ENCODE measurements at regions not wholly inside any gene's neighbourhood (a gene's known extent, or its start where the extent isn't known, plus 50 kb on each side); places are given as distances from the start of the nearest gene placed in this dataset.

DNA sequence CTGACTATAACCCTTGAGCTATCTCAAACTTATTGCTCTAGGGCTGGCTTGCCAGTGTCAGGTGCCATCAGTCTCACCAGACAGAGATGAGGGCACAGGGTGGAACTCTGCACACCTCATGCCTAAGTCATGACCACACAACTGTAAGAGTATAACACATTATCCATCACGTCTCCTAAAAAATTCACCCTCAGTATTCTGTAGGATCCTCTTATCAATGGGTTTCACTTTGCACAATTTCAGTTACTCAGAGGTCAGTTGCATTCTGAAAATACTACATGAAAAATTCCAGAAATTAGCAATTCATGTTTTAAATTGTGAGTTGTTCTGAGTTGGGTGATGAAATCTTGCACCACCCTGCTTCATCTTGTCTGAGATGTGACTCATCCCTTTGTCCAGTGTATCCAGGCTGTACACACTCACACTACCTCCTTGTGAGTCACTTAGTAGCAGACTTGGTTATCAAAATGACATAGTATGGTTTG, 690.9 kb upstream of the CDH18 start:
- Mint-ChIP-seq H3K27me3 (no peaks in the 10 kb centered on the region), H3K4me3 (no peak overlapping the region), H3K36me3 (ENCODE audit: low read depth) (no peaks in the 10 kb centered on the region), H3K4me1 (ENCODE audit: low read depth) (no peaks in the 10 kb centered on the region), H3K9me3 (no peaks in the 10 kb centered on the region), H3K27ac (no peak overlapping the region)
- CTCF ChIA-PET = no interaction called here
- no peaks in the 10 kb centered on the region for H3K27me3 ChIP-seq (ENCODE audit: control insufficient read depth in 1 of 2, insufficient read depth in 2 of 2, low read length in 2 of 2)
- no peak for DNase-seq
- TF ChIP-seq, protein P1, sequence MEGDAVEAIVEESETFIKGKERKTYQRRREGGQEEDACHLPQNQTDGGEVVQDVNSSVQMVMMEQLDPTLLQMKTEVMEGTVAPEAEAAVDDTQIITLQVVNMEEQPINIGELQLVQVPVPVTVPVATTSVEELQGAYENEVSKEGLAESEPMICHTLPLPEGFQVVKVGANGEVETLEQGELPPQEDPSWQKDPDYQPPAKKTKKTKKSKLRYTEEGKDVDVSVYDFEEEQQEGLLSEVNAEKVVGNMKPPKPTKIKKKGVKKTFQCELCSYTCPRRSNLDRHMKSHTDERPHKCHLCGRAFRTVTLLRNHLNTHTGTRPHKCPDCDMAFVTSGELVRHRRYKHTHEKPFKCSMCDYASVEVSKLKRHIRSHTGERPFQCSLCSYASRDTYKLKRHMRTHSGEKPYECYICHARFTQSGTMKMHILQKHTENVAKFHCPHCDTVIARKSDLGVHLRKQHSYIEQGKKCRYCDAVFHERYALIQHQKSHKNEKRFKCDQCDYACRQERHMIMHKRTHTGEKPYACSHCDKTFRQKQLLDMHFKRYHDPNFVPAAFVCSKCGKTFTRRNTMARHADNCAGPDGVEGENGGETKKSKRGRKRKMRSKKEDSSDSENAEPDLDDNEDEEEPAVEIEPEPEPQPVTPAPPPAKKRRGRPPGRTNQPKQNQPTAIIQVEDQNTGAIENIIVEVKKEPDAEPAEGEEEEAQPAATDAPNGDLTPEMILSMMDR (IDR thresholded peaks at IDR 0.05) = no peak
- no peak overlapping the region for H3K4me3 ChIP-seq (ENCODE audit: low read length)
- peaks cover 0 to 8% of the 10 kb centered on the region in 2 experiments for H3K9me3 ChIP-seq (ENCODE audit: control insufficient read depth in 1 of 2, insufficient read depth in 1 of 2, low read length in 2 of 2)
- intact Hi-C loops (cut with DNase I, micrococcal nuclease) = no loop called here
- no peaks in the 10 kb centered on the region for H3K4me1 ChIP-seq (ENCODE audit: insufficient read depth, low read length)
- H3K27ac ChIP-seq (ENCODE audit: low read depth in 1 of 2, low read length in 2 of 2) = no peak overlapping the region
- no peak for ATAC-seq (ENCODE audit: poor library complexity)
- H3K36me3 ChIP-seq (ENCODE audit: insufficient read depth, low read length) = no peaks in the 10 kb centered on the region
- POLR2A ChIA-PET = no interaction called here

DNA sequence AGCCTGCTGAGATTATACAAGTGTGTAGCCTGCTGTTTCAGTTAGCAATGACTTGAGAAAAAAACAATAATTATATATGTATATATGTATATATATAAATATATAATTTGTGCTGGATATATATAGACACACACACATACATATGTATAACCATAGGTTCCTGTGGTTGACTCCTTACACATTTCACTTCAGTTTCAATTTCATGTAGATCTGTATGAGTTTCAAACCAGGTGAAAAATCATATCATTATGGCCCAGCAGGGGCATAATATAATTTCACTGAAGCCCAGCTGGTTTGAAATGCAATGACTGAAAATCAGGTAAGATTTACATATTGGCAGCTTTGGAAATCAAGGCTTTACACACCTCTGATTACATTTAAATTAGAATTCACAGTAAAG, 690.4 kb upstream of the CDH18 start:
- H3K36me3 Mint-ChIP-seq (ENCODE audit: low read depth) = no peaks in the 10 kb centered on the region
- TF ChIP-seq, protein P1 (IDR thresholded peaks at IDR 0.05) = no peak

GRCh38 chr5:20660588-20660987, 672.6 kb upstream of the CDH18 start:
- TF ChIP-seq, protein P1 (IDR thresholded peaks at IDR 0.05) = no peak
- ATAC-seq (ENCODE audit: poor library complexity) = no peak
- no peak overlapping the region for H3K4me3 ChIP-seq (ENCODE audit: low read length)
- H3K27ac ChIP-seq (ENCODE audit: low read depth in 1 of 2, low read length in 2 of 2) = no peak overlapping the region
- no peak for DNase-seq
- POLR2A ChIA-PET = no interaction called here
- CTCF ChIA-PET = no interaction called here
- H3K9me3 ChIP-seq (ENCODE audit: control insufficient read depth in 1 of 2, insufficient read depth in 1 of 2, low read length in 2 of 2) = peaks cover 4 to 7% of the 10 kb centered on the region in 2 experiments
- H3K36me3 ChIP-seq (ENCODE audit: insufficient read depth, low read length) = no peaks in the 10 kb centered on the region
- no peaks in the 10 kb centered on the region for H3K36me3 Mint-ChIP-seq (ENCODE audit: low read depth)
- peaks cover 8% of the 10 kb centered on the region for H3K9me3 Mint-ChIP-seq
- H3K27me3 ChIP-seq (ENCODE audit: control insufficient read depth in 1 of 2, insufficient read depth in 2 of 2, low read length in 2 of 2) = no peaks in the 10 kb centered on the region
- no peak overlapping the region for H3K27ac Mint-ChIP-seq
- H3K4me1 ChIP-seq (ENCODE audit: insufficient read depth, low read length) = no peaks in the 10 kb centered on the region
- H3K4me1 Mint-ChIP-seq (ENCODE audit: low read depth) = no peaks in the 10 kb centered on the region
- H3K4me3 Mint-ChIP-seq = no peak overlapping the region
- intact Hi-C loops (cut with DNase I, micrococcal nuclease) = no loop called here
- no peaks in the 10 kb centered on the region for H3K27me3 Mint-ChIP-seq

More for the DNA sequence above, 690.4 kb upstream of the CDH18 start:
- CTCF ChIA-PET = no interaction called here
- Mint-ChIP-seq H3K9me3 (no peaks in the 10 kb centered on the region), H3K27ac (no peak overlapping the region), H3K27me3 (no peaks in the 10 kb centered on the region), H3K4me1 (ENCODE audit: low read depth) (no peaks in the 10 kb centered on the region), H3K4me3 (no peak overlapping the region)
- intact Hi-C loops (cut with DNase I, micrococcal nuclease) = no loop called here
- Histone ChIP-seq H3K27ac (ENCODE audit: low read depth in 1 of 2, low read length in 2 of 2) (no peak overlapping the region), H3K36me3 (ENCODE audit: insufficient read depth, low read length) (no peaks in the 10 kb centered on the region), H3K4me3 (ENCODE audit: low read length) (no peak overlapping the region), H3K9me3 (ENCODE audit: control insufficient read depth in 1 of 2, insufficient read depth in 1 of 2, low read length in 2 of 2) (peaks cover 0 to 8% of the 10 kb centered on the region in 2 experiments), H3K4me1 (ENCODE audit: insufficient read depth, low read length) (no peaks in the 10 kb centered on the region), H3K27me3 (ENCODE audit: control insufficient read depth in 1 of 2, insufficient read depth in 2 of 2, low read length in 2 of 2) (no peaks in the 10 kb centered on the region)
- DNase-seq (no peak), ATAC-seq (ENCODE audit: poor library complexity) (no peak)
- POLR2A ChIA-PET = no interaction called here
